NCI-H1092 treated with DMSO at 0.1 percent for 48 hours (cell line): ENCODE measurements at regions not wholly inside any gene's neighbourhood (a gene's known extent, or its start where the extent isn't known, plus 50 kb on each side); places are given as distances from the start of the nearest gene placed in this dataset.

Source experiments
- DNase-seq: peaks from one replicate; lab custom pipeline; 2025; lab: John Stamatoyannopoulos, UW

DNA sequence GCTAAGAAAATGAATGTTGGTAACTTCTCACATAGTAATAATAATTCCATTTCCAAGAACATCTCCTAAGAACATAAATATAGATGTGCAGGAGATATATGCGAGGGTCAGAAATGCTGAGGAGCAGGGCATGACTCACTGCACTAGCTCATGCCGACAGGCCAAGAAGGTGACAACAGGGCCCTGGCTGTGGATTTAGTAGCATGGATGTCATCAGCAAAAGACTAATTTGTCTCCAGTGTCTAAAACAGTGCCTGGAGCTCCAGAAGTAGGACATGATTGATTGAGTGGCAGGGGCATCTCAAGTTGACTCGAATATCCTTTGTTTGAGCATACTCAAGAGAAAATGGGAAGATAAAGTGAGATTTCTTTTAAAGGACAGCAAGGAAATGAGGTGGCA lies 207.0 kb upstream of the FOXA2 start:
- DNase-seq: no peak

DNA sequence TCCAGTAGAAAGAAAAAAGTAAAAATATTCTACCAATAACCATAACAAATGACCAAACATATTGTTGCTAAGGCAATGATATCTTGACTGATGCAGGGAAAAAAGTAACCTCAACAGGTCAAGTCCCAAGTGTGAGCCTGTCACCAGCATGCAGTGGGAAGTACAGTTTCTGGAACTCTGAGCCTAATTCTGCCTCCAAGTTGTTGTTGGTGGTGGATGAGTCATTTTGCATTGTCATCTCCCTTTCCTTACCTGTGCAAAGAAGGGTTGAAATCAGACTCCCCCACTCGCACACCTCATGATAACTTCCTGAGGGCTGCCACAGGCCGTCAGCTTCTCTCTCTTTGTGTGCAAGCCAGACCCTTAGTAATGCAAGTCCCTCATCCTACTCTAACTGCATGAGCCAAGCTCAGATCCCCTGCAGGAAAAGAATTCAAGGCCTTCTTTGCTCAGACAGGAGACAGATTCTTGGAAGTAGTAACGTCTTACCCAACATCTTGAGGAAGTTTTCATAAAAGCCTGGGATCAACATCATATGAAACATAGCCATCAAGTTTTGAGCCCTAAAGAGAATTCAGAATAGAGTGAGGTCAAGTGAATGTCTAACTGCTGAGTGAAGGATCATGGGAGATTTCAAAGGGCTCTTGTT lies 207.6 kb upstream of the FOXA2 start:
- no peak for DNase-seq

DNA sequence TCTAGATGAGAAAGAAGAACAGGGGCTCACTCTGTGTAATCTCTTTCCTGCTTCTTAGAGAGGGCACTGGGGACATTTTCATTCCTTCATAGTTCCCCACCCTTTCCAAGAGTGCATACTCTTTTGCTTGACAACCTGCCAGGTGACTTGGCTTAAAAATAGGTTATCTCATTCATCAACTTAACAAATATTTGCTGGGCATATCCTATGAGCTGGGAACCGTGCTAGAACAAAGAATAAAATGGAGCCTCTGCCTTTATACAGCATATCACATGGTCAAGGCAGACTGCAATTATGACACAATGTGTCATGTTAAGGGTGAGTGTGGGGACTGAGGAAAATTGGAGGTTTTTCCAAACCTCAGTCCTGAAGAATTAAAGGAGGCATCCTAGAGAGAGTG lies 209.8 kb upstream of the FOXA2 start:
- no peak for DNase-seq

DNA sequence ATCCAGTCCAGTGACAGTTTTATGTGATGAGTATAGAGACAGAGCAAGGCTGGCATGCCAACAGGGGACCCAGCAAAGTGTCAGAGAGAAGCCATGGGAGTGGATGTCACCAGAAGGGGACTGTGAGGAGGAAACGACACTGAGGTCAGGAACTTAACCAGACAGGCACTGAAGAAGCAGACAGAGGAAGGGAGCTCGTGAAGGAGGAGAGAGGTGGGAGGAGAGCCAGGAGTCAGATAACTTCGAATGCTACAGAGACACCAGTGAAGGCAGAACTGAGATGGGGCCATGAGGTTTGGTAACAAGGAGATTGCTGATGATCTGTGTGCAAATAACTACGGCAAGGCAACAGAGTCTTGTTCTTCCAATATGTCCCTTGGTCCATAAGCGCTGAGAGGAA lies 211.1 kb upstream of the FOXA2 start:
- no peak for DNase-seq

DNA sequence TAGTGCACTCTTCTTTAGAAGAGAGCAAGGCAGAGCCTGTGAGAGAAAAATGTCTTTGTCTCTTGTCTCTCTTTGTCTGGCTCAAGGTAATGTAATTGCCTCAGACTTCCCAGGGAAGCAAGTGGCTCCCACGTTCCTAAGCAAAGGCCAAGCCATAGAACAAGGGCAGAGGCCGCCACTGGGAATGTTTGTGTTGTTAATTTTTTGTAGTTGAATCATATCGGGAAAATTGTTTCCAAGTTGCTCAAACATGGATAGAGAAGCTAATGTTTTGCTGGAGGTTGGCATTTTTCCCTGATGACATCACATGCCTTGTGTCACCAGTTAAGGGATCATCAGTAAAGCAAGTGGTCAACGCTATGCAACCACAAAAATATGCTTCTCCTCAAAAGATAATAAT lies 211.5 kb upstream of the FOXA2 start:
- DNase-seq: no peak

DNA sequence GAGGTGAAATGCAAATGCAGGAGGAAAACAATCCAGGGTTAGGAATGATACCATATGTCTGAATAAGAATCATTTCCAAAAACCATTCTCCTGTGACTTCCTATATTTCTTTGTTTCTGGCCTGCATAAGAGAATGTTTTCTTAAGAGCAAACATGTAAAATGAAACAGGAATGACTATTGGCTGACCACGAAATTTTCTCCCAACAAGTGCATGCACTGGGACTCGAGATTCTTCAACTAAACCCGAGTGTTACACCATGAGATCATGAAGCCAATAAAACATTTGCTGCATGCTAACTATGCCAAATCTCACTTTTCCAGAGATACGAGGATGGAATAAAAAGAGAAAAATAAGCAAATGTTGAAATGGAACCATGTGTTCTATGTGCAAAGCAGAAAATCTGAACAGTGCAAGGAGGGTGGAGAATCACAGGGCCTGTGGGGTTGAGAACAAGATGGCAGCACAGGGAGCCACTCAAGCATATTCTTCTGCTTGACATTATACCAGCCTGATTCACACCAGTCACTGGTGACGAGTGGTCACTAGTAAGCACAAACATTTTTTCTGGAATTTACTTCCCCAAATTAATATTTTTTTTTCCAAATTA lies 212.2 kb upstream of the FOXA2 start:
- no peak for DNase-seq

DNA sequence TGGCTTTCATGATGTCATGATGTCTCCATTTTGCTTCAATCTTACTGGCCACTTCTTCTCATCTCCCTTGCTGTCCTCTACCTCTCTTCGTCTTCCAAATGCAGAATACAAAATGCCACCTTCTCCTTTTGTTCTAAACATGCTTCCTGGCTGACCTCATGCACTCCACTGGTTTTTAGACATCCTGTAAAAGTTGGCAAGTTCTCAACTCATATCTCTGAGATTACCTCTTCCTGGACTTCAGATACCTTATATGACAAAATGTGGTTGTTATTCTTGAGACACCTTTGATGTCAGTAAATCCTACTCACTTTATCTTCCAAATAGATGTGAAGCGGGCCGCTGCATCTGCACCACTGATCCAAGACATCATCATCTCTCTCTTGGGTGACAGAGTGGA lies 212.7 kb upstream of the FOXA2 start:
- DNase-seq: no peak

DNA sequence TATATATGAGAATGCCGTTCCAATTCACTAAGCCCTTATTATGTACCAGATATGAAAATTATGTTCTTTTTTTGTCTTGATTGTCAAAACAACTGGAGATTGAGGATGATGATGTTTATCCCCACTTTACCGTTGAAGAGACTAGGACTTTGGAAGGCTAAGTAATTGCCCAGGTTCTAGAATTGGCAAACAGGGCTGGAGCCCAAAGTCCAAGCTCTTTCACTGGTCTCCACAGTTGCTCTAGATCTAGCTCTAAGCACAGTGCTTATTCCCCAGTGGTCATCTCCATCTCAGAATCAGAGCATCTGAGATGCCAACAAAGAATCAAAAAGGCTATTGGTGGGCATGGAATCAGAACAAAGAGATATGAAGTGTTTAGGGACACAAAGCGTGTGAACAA lies 215.3 kb upstream of the FOXA2 start:
- DNase-seq: no peak

DNA sequence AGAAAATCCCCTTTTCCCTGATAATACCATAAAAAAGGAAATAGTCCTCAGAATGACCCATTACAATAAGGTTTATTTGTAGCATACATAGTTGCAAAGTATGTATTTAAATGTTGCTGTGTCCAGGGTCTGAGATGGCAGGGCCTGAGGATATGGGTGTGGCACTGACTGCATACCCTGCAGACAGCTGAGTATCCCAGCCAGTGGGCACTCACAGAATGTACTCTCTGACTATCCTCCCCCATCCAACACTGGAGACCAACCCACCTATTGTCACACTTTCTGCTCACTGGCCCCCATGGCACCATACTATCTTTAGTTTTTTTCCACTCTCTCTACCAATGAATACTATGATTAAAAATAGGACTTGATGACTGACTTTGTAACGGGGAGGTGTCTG lies 215.8 kb upstream of the FOXA2 start:
- no peak for DNase-seq

DNA sequence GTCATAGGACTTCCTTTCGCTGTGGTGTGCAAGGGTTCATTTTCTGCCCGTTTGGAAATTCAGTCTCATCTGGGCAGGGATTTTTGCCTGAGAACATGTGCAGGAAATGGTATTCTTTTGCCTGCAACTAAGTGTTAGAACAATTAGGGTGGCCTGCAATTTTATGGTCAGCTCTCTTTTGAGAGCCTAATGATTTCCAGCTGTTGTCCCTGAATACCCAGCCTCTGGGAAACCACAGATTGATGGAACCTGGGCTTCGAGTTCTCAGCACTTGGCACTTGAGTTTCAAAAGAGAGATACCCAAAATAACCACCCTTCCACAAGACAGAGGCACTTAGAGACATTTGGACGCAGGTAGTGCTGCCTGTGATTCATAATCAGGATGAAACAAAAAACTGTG lies 217.2 kb upstream of the FOXA2 start:
- DNase-seq: no peak

DNA sequence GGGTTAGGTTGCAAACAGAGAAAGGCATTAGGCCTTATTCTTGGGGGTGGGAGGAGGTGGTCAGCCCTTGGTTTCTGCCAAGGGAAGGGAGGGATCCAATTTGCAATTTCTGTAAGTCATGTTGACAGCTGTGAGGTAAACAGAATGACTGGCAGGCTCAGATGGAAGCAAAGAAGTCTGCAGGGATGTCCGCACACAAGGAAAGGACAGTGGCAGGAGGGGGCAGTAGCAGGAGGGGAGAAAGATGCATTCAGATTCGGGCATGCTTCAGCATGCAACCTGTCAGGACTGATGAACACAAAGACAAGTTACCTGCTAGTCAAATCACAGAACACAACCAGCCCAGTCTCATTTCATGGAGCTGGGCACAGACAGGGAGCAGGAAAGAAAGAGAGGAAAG lies 217.9 kb upstream of the FOXA2 start:
- DNase-seq: no peak

DNA sequence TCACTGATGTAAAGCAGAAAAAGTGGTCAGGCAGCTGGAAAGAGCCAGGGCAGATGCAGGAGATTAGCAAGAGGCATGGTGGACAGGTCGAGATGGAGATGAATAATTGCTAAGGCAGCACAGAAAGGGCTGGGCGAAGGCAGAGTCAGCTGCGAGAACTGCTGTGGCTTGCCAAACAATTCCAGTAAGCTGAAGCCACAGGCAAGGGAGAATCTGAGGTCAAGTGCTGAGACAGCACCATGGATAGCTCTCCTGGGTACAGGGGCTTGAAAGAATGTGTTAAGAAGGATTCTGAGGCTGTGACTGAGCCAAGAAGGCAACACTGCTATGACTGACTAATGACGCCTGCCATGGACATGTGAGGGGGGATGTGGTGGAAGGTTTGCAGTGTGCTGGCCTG lies 220.8 kb upstream of the FOXA2 start:
- no peak for DNase-seq

DNA sequence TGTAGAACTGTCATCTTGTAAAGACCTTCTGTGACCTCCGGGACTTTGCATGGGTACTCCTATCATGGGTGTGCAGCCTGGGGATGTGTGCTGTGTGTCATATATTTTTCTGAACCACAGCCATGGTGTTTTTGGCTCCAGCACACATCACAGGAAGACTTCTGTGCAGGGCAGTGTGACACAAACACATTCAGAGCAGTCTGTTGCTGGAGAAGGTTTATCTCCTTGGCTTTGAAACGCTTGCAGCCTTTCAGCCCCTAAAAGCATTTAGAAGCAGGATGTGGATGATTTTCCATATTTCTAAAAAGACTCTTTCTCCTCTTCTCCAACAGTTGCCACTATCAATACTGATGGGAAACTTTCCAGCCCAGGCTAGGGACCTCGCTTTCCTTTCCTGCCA lies 221.6 kb upstream of the FOXA2 start:
- DNase-seq: no peak

DNA sequence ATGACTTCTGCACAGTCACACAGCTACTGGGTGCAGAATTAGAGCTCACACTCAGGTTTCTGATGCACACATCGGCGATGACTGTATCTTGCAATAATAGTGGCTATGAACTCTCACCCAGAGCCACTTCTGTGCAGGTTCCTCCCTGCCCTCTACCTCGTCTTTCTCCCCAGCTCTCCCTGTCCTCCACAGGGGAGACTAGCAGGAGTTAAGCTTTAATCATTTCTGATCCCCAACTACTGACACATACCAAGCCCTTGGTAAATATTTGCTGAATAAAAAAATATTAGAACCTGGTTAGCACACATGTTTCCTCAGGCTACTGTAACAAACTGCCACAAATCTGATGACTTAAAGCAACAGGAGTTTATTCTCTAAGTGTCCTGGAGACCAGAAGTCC lies 222.7 kb upstream of the FOXA2 start:
- DNase-seq: no peak

DNA sequence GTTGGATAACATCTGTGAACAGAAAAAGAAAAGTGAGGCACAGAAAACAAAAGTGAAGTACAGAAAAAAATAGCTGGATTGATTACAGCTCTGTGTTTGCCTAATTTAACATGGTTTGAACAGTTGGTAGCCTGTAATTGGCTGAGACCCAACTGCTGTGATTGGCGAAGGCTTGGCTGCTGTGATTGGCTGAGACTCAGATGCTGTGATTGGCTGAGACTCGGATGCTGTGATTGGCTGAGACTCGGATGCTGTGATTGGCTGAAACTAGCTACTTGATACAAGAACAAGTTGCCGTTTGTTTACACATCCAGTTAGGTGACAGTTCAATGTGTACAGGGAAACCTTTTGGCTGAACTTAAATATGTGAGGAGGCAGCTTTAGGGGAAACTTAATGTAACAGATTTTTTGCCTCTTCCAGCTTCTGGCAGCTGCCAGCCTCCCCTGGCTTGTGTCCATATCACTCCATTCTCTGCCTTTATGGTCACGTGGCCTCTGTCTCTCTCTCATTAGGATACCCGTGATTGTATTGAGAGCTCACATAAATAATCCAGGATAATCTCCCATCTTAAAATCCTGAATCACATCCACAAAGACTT lies 223.4 kb upstream of the FOXA2 start:
- DNase-seq: no peak

DNA sequence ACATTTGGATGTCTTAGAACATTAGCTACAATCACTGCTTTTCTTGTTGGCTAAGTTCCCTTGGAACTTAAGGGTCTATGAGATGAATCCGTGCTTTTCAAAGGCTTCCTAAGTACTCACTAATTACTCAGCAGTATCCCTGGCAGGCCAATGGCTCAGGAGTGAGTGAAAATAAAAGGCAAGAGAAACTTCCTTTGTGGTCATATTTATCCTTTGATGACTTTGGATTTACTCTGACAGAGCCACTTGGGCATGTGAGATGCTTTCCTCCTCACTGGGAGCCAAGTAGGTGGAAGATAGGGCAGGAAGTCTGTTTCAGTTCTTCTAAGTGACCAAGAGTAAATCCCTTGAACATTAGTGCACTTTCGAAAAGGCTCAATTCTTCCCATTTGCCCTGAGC lies 224.3 kb upstream of the FOXA2 start:
- no peak for DNase-seq

DNA sequence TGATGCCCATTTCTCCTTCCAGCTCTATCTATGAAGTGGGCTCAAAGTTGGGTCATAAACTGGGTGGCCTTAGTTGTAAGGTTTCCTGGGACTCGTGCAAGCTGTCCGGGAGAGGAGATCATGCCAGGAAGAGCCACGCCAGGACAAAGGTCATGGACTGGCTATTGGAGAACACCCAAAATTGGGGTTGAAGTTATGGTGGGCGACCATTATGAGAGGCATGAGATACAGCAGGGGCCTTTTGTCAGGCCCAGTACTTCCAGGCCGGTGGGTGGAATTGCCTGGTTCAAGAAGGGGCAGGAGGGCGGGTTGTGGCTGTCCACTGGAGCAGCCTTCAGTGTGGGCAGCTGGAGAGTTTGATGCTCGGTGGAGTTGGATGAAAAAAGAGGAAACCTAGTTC lies 225.1 kb upstream of the SSTR4 start:
- no peak for DNase-seq

DNA sequence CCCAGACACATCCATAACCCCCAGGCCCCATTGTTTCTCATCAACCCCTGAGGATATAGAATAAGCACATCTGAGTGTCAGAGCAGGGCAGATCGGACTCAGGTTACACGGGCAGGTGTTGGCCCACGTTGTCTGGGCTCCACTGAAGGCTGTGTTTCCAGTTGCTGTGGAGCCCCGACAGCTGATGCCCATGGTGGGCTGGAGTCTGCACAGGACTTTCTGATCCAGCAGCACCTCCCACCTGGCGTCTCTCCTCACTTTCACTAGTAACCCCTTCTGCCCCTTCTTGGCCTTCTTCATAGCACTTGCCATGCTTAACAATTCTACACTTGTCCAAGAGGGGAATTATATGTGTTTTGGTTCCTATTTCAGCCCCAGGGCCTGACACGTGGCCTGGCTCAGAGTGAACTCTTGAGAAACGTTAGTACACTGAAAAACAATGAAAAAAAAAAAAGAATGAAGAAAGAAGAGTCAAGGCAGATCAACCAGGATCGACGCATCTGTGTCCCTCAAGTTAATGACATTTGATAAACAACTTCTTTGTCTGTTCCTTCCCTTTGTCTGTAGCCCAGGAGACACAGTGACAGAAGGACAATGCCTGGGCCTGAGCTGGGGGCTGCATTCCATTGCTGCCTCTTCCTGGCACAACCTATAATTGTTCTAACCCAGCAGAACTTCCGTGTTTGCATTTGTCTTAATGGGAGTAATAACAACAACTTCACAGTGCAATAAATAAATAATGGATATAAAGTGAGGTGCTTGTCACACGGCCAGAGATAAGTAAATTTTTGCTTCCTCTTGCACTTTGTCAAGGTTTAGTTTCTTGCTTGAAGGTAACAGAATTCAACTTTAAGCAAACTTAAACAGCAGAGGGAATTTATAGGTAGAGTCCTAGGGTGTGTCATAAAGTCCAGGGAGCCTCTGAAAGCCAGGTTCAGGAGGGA lies 224.2 kb upstream of the SSTR4 start:
- no peak for DNase-seq

DNA sequence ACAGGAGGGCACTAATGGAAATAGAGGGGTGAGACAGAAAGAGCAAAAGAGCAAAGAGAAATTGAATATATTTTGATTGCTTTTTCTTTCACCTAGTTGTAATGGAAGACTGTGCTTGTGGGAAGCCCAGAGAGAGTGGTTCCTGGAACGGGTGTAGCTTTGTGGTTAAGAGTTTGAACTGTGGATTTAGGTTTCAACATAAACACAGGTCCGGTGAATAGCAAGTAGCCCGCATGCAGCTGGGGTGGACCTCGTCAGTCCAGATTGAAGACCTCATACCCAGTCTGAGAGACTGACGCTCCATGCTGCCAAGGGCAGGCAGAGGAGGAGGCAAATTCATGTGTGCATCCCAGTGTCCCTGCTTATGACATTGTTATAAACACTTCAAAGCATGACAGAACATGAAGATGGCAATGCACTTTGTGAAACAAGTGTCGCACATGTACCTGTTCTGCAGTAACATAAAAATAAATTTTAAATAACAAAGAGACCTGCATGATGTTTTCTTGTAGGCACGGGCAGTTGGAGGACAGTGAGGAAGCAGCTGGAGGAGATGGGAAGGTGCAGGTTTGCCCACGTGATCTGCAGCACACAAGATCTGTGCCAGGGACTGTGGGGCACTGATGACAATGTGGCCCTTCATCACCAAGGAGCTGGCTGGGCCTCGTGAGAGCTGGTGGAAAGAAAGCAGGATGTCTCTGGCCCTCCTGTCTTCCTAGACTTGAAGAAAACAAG lies 220.5 kb upstream of the SSTR4 start:
- DNase-seq: no peak

DNA sequence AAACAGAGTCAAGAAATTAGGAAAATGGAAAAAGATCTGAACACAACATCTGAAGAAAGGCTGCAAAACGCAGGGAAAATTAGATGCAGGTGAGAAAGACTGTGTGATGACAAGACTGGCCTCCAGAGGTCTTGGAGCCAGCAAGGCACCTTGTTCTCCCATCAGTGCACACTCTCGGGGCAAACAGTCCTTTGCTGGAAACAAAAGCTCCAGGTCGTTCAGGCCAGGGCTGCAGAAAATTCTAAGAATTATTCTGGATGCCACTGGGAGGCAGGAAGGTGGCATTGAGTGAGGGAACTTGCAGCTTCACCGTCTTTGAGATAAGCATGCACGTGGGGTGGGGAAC lies 219.9 kb upstream of the SSTR4 start:
- no peak for DNase-seq

DNA sequence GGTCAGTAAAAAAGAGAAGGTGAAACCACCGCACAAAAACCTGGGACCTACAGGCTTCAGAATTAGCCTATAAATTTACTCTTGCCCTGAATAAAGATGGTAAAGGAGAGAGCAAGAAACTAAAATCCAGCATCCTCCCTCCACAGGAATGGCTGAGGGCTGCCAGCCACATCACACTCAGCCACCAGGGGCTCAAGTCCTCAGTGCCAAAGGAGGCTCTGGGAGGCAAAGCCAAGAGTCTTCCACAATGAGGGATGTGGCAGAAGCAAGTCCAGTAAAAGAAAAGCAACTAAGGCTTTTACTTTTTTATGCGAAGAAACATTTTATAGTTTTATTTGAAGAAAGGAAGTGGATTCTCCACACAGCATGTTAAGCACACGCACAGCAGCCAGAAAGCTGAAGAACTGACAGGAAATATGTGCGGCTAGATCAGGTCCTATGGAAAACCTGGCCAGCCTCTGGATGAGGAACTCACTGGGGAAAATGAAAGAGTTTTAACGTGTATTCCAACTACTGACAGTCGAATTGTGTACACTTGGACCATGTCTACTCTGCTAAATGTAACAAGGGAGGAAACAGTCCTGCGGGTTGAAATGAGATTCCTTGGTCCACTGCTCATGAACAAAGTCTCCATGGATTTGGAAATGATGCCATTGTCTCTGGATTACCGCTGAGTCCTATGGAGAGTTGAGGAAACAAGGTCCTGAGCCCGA lies 219.4 kb upstream of the SSTR4 start:
- DNase-seq: no peak

DNA sequence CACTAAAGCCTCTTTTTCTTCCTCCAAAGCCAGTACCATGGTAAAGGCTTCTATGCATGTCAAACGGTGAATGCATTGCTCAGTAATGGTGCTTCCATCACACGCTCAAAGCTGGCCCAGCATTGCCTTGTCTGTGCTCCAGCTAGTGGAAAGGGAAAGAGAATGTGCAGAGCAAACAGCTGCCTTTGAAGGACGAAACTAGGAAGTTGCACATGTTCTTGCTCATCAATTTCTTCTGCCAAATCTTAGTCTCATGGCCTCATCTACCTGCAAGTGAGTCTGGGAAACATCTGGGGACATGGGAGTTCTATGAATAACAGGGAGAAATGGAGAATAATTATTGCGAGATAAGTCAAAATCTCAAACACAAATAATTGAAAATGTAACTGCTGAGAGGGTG lies 216.5 kb upstream of the SSTR4 start:
- DNase-seq: no peak
